ENCODE measurements at regions not wholly inside any gene's neighbourhood (a gene's known extent, or its start where the extent isn't known, plus 50 kb on each side); places are given as distances from the start of the nearest gene placed in this dataset.
"Not testable (repeated sequence)": the region's sequence is repeated elsewhere in the genome, so short reads cannot be mapped to it uniquely, and the experiment has no call there.

DNA sequence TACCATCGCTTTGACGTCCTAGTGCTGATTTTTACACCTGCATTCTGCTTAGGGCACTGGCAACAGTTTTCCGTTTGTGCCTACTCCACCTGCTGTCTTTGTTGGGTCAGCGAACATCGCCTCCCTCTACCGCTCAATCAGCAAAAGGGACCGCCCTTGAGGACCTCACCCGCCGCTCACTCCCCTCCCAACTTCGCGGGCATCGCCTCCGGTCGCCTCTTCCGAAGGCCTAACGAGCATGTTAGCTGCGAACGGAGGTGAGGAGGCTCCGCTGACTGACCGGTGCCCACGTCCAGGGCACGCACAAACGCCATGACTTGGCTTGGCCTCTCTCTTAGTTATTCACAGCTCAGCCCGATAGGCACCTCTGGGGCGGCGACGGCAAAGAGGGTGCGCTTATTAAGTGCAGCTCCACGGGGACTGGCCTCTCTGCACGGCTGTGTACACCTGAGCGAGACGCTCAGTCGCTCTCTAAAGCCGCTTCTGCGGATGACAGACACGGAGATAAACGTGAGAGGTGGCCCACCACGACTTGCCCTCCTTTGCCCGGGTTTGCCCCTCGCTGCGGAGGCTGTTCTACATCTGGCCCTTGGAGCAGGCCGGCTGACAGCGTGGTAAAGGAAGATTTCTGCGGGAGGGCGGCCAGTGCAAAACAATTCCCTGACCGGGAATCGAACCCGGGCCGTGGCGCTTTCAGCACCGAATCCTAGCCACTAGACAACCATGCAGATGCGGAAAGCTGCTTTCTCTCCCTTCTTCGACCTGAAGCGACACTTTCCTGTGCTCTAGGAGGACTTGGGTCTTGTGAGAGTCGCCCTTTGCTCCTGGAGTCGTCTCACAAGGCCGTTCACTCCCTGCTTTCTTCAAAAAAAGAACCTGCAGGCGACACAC lies 81.6 kb upstream of the FCGR1A start:
- DNase-seq: not testable (repeated sequence)

- peak; percentile 41 for DNase-seq
These were observed 74.2 kb upstream of the FCGR1A start for GRCh38 chr1:149708192-149708853.

DNA sequence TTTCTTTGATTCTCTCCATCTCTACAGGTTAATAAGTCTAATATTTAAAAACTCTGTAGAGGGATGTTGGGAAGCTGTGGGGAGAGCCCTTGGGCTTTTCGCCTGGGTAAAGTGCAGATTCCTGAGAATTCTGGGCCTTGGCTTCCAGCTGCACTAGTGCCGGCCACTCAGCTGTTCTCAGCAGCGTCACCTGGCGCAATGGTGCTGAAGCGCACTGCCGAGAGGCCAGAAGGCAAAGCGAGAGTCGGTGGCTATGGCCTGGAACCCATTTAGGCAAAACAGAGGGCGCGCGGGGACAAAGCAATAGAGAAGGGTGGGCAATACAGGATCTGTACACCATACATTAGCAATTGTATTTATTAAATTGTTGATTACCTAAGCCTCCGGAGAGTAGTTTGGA lies 70.8 kb upstream of the FCGR1A start:
- DNase-seq: not testable (repeated sequence)

GRCh38 chr1:149712154-149712927 lies 70.2 kb upstream of the FCGR1A start:
- DNase-seq: peak; percentile 13

GRCh38 chr1:149713513-149713912 lies 69.0 kb upstream of the FCGR1A start:
- not testable (repeated sequence) for DNase-seq

DNA sequence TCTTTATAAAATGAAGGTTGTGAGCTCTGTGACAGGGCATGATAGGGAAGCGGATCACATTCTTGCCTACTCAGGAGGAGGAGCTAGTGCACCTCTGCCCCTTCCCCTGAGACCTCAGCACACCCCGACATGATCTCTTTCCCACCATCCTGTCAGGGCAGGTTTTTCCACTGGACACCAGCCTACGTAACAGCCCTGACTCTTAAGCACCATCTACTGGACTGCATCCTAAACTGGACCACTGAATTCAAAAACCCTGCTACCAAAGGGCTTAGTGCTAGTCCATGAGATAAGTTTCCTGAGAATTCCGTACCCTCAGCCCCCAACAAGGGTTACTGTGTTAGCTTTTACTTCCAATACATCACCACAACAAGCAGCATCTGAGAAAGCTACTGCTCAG lies 68.5 kb upstream of the FCGR1A start:
- not testable (repeated sequence) for DNase-seq

DNA sequence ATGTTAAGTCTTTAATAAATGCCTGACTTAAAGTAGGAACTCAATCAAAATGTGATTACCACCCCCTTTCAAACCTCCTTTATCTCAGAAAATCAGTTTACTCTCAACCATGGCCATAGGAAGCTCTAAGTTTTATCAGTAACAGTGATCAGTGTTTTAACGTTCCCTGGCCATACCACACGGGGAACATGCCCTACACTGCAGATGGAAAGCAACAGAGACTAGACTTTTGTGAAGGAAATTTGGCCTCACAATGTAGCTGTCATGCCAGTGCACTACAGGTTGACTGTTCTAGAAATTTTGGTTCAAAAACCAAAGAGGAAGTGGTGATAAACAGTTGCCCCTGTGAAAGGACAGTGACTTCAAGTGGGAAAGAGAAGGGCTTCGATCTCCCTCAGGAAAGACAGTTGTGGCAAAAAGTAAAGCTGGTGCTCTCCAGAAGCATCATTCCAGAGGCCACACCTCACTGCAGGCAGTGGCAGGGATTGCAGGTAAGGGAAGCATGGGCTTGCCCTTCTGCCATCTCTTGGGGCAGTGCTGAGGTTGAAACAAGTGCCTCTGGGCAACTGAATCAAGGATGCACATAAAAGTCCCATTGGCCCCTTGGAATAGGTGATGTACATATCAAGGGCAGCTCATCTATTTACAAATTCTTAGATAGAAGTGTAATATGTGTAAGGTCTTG lies 57.7 kb upstream of the FCGR1A start:
- DNase-seq: not testable (repeated sequence)

DNA sequence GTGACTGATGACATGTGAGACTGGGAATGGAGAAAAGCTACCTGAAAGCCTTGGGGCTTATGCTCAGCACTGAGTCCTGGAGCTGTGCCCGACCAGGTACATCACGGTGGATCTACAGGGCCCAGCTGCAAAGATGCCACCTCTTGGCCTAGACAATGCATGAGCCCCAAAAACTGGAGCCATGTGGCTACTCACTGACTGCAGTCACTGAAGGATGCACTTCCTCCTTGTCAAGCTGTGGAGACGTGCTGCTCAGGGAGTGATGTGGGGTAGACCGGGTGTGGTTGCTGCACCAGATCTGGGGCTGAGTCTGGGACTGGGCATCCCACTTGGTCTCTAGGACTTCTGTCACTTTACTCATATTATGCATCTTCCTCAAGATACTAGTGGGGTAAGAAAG lies 55.8 kb upstream of the FCGR1A start:
- not testable (repeated sequence) for DNase-seq

- not testable (repeated sequence) for DNase-seq
These were observed 53.9 kb upstream of the FCGR1A start for GRCh38 chr1:149728598-149728997.
